Activated CD4-positive, alpha-beta T cell treated with anti-CD3 and anti-CD28 coated beads for 1 hour (primary cell): ENCODE measurements at regions not wholly inside any gene's neighbourhood (a gene's known extent, or its start where the extent isn't known, plus 50 kb on each side); places are given as distances from the start of the nearest gene placed in this dataset.
"Not testable (repeated sequence)": the region's sequence is repeated elsewhere in the genome, so short reads cannot be mapped to it uniquely, and the experiment has no call there.

Source experiments
- DNase-seq: peaks from one replicate; pipeline ENCODE4 v3.0.0-alpha.2; 2020

- DNase-seq: peak; percentile 50
Measured at GRCh38 chr11:71638801-71639519, 56.3 kb upstream of the KRTAP5-11 start.

GRCh38 chr11:71639520-71639849 is 56.8 kb upstream of the KRTAP5-11 start:
- DNase-seq: not testable (repeated sequence)

GRCh38 chr11:71639916-71640315 is 57.2 kb upstream of the KRTAP5-11 start:
- not testable (repeated sequence) for DNase-seq

- DNase-seq: not testable (repeated sequence)
Measured at GRCh38 chr11:71647078-71647477, 64.4 kb upstream of the KRTAP5-11 start.

GRCh38 chr11:71652998-71653397 is 70.3 kb upstream of the KRTAP5-11 start:
- not testable (repeated sequence) for DNase-seq

DNA sequence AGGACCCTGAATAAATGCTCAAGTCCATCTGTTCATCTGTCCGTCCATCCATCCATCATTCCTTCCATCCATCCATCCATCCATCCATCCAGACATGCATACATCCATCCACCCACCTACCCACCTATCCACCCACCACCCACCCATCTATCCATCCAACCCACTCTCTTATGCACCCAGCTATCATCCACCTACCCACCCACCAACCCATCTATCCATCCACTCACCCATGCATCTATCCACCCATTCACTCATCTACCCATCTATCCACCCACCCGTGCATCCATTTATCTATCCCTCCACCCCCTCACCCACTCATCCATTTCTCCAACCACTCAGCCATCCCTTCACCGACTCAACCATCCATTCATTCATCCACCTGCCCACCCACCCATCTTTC is 71.7 kb upstream of the KRTAP5-11 start:
- DNase-seq: not testable (repeated sequence)

GRCh38 chr11:71655041-71655440 is 72.4 kb upstream of the KRTAP5-11 start:
- not testable (repeated sequence) for DNase-seq

GRCh38 chr11:71656513-71656912 is 73.8 kb upstream of the KRTAP5-11 start:
- not testable (repeated sequence) for DNase-seq

- DNase-seq: not testable (repeated sequence)
Measured at GRCh38 chr11:71664941-71665340, 82.3 kb upstream of the KRTAP5-11 start.

GRCh38 chr11:71698110-71698509 is 115.4 kb upstream of the KRTAP5-11 start:
- not testable (repeated sequence) for DNase-seq

DNA sequence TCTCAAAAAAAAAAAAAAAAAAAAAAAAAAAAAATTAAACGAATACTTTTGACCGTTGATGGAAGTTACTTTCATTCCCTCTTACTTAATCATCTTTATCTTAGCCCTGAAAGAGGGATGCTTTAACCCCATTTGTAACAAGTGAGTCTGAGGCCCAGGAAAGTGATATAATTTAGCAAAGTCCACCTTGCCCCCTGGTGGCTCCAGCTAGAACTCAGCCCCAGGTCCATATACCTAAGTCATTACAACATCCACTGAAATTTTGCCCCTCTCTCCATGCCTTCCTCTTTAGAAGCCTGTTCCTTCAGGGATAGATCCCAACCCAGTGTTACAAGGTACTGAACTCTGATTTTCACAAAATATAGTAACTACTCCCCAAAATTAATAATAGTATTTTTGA is 116.3 kb upstream of the KRTAP5-11 start:
- DNase-seq: not testable (repeated sequence)

GRCh38 chr11:71701435-71702291 is 119.0 kb upstream of the KRTAP5-11 start:
- not testable (repeated sequence) for DNase-seq

DNA sequence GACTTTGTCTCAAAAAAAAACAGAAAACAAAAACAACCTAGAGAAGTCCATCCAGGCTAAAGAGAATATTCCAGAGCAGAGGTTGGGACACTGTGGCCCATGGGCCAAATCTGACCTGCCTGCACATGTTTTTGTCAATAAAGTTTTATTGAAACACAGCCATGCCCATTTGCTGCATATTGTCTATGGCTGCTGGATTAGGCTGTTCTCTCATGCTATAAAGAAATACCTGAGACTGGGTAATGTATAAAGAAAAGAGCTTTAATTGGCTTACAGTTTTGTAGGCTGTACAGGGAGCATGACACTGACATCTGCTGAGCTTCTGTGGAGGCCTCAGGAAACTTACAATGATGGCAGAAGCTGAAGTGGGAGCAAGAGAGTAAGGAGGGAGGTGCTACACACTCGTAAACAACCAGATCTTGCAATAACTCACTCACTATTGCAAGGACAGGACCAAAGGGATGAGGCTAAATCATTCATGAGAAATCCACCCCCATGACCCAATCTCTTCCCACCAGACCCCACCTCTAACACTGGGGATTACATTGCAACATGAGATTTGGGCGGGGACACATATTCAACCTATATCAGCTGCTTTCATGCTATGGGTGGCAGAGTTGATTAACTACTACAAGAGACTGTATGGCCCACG is 122.5 kb upstream of the KRTAP5-11 start:
- not testable (repeated sequence) for DNase-seq

DNA sequence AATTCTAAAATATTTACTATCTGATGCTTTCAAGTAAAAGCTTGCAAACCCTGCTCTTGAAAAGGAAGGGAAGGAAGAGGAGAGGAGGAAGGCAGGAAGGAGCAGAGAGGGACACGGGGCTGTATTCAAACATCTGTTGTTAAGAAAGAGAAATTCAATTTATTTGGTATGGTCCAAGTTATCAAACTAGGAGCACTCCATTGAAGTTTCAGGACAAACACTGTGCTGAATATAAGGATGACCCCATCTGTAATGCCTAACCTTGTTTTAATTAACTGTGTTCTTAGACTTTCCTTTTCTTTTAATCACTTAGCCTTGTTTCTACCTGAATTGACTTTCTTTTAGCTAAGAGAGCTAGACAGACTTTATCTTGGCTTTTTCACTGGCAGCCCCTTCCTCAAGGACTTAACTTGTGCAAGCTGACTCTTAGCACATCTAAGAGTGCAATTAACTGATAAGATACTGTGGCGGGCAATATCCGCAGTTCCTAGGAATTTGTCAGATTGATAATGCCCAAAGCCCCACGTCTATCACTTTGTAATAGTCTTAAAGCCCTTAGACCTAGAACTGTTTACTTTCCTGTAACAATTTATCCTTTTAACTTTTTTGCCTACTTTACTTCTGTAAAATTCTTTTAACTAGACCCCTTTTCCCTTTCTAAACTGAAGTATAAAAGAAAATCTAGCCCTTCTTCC is 123.2 kb upstream of the KRTAP5-11 start:
- not testable (repeated sequence) for DNase-seq

- DNase-seq: not testable (repeated sequence)
Measured at GRCh38 chr11:71707083-71707482, 124.4 kb upstream of the KRTAP5-11 start.

DNA sequence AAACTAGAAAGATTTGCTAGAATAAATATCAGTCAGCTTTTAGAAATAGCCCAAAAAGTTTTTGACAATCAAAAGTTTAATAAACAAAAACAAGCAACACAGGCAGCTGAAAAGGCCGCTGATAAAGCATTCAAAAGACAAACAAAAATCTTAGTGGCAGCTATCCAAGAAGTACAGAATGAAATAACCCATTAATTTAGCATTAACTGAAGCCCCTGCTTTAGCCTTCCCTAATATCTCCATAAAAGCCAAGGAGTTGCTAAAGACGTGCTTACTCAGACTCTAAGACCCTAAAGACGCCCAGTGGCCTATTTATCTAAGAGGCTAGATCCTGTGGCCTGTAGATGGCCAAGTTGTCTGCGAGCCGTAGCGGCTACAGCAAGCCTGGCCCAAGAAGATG is 123.5 kb upstream of the DEFB108B start:
- not testable (repeated sequence) for DNase-seq

GRCh38 chr11:71710171-71710671 is 122.8 kb upstream of the DEFB108B start:
- peak; percentile 19 for DNase-seq

- not testable (repeated sequence) for DNase-seq
Measured at GRCh38 chr11:71710701-71711385, 122.2 kb upstream of the DEFB108B start.

GRCh38 chr11:71712350-71712749 is 120.7 kb upstream of the DEFB108B start:
- DNase-seq: not testable (repeated sequence)

- DNase-seq: not testable (repeated sequence)
Measured at GRCh38 chr11:71712846-71713245, 120.2 kb upstream of the DEFB108B start.

DNA sequence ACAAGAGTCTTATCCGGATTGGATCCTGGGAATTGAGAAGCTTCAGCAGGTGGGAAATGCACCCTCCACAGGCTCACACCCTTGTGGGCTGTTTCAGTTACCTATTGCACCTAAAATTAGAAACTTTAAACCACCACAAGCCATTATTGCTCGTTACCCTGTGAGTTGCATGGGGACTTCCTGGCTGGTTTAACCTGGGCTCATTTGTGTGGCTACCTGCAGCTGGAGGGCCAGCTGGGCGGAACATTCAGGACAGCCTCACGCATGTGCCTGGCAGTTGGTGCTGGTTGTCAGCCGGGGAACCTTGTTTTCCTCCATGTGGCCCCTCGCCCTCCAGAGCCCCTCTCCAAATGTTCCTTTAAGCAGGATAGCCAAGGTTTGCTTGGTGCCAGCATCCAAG is 118.5 kb upstream of the DEFB108B start:
- DNase-seq: not testable (repeated sequence)

DNA sequence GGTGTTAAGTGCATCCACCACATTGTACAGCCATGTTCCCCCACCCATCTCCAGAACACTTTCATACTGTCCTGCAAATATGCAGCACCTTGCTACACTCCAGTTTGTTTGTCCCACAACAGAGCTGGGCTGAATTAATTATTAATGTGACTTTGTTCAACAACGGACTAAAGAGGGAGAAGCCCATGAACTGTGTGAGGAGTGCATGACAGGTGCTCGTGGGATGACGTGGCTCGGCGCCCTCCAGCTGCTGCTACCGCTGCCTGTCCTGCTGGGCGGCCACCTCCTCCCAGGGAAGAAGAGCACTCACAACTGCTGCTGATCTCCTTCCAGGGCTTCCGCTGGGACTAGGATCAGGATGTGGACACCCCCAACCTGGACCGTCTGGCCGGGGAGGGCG is 111.2 kb upstream of the DEFB108B start:
- DNase-seq: not testable (repeated sequence)
